Spleen (tissue), 11 donors: ENCODE measurements at regions not wholly inside any gene's neighbourhood (a gene's known extent, or its start where the extent isn't known, plus 50 kb on each side); places are given as distances from the start of the nearest gene placed in this dataset.
"Not testable (repeated sequence)": the region's sequence is repeated elsewhere in the genome, so short reads cannot be mapped to it uniquely, and the experiment has no call there.

Experiments
- DNase-seq: peaks from one replicate; pipeline ENCODE4 v3.0.0-alpha.2; 2020
- H3K27ac ChIP-seq, 8 donors: fragments of 200-600 bp; sonication (generic) in 7 of 8; 1 replicate in 4 of 8; 2 replicates in 4 of 8; pipeline versions ENCODE4 v1.5.0 to v1.8.0; 2016 to 2021; ENCODE audit warnings: inconsistent platforms in 4 of 8, mild to moderate bottlenecking in 4 of 8, moderate library complexity in 1 of 8
- H3K27me3 ChIP-seq, 7 donors: fragments of 200-600 bp; sonication (generic) in 6 of 7; replicated peaks in 1 of 7; 1 replicate in 4 of 7; 2 replicates in 3 of 7; pipeline versions ENCODE4 v1.5.0 to v1.8.0; 2016 to 2021; ENCODE audit warnings: inconsistent platforms in 3 of 7, mild to moderate bottlenecking in 1 of 7
- H3K36me3 ChIP-seq, 6 donors: fragments of 200-600 bp; sonication (generic) in 5 of 6; 1 replicate in 4 of 6; 2 replicates in 2 of 6; pipeline versions ENCODE4 v1.5.0 to v1.8.0; 2016 to 2021; ENCODE audit warnings: inconsistent platforms in 2 of 6
- H3K4me1 ChIP-seq, 6 donors: fragments of 200-600 bp; sonication (generic) in 5 of 6; 1 replicate in 3 of 6; 2 replicates in 3 of 6; pipeline versions ENCODE4 v1.5.0 to v1.8.0; 2016 to 2021; ENCODE audit warnings: inconsistent platforms in 3 of 6
- H3K4me3 ChIP-seq, 8 donors: fragments of 200-600 bp; sonication (generic) in 7 of 8; 1 replicate in 4 of 8; 2 replicates in 4 of 8; pipeline versions ENCODE4 v1.5.0 to v1.8.0; 2016 to 2021; ENCODE audit warnings: inconsistent platforms in 4 of 8, mild to moderate bottlenecking in 4 of 8, moderate library complexity in 2 of 8
- H3K9me3 ChIP-seq, 8 donors: fragments of 200-600 bp; sonication (generic) in 7 of 8; 1 replicate in 4 of 8; 2 replicates in 4 of 8; pipeline versions ENCODE4 v1.5.0 to v1.8.0; 2016 to 2021; ENCODE audit warnings: inconsistent platforms in 4 of 8
- CTCF ChIP-seq, 11 experiments: fragments of 200-600 bp in 7 of 11; fragments of 450-650 bp in 4 of 11; sonication (generic) in 4 of 11; IDR thresholded peaks in 8 of 11; conservative IDR thresholded peaks in 3 of 11; 1 replicate in 7 of 11; 2 replicates in 4 of 11; pipeline versions ENCODE4 v1.4.0 to v1.8.0; 2016 to 2021; ENCODE audit warnings: antibody characterized with exemption in 11 of 11, inconsistent platforms in 4 of 11, mild to moderate bottlenecking in 1 of 11
- POLR2A ChIP-seq, 3 donors: fragments of 450-650 bp; IDR thresholded peaks; one replicate each; pipeline ENCODE4 v1.5.1; 2017; ENCODE audit warnings: antibody characterized with exemption in 3 of 3, mild to moderate bottlenecking in 1 of 3
- POLR2AphosphoS5 ChIP-seq, 3 donors: sonication (generic); formaldehyde crosslinking; IDR thresholded peaks; one replicate each; pipeline ENCODE4 v1.5.1; 2017; ENCODE audit warnings: antibody characterized with exemption in 3 of 3
- WGBS, 5 donors: extraction: QIAGEN DNeasy Blood & Tissue Kit in 3 of 5; methylation state at CpG; one replicate each; pipeline versions ENCODE4 v1.1.5 to v1.1.7; 2013 to 2018; 5-methylcytosine and 5-hydroxymethylcytosine counted together
- intact Hi-C: fragments of 100-400 bp; cut with DNase I; formaldehyde crosslinking; loops from one replicate; pipeline ENCODE4 v1.15.0; 2023; ENCODE audit warnings: low total_unique reads
- donor health status: healthy with polysubstance abuse.
- donor health status: DM: no; HTN: no; CAD: no; lungs with moderate emphysema.
- donor health status: DM: no; HTN: no; CAD: no.
- donor health status: Bipolar disorder and iron deficiency.
- donor health status: healthy.
- donor health status: DM: no; HTN: no; CAD: no.
- donor health status: DM: yes; HTN: yes; CAD: no.

DNA sequence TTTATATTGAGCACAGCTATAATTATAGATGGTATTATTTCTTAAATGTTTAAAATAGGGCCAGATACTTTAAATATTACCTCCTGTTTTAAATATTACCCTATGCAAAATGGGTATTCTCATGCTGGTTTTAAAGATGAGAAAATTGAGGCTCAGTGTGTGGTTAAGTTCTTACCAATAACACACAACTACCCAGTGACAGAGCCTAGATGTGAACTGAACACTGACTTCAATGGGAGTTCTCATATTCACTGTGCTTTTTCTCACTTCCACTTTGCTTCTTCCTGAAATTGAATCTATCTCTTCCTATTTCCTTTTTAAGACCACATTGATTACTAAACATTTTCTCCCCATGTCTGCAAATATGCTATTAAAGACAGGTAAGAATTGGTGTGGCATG lies 135.8 kb upstream of the TUSC1 start:
- H3K4me1 ChIP-seq: no peaks in the 10 kb centered on the region
- no peaks in the 10 kb centered on the region for H3K36me3 ChIP-seq
- peaks cover 0 to 22% (median 9%) of the 10 kb centered on the region in 8 donors for H3K9me3 ChIP-seq
- H3K27ac ChIP-seq: no peak overlapping the region
- H3K27me3 ChIP-seq: no peaks in the 10 kb centered on the region
- TF ChIP-seq POLR2AphosphoS5 (IDR thresholded peaks at IDR 0.05) (no peak), CTCF (IDR thresholded peaks at IDR 0.05 in 8 of 11, conservative IDR thresholded peaks at IDR 0.05 in 3 of 11) (no peak), POLR2A (IDR thresholded peaks at IDR 0.05) (no peak)
- intact Hi-C loops: no loop called here
- H3K4me3 ChIP-seq: no peak overlapping the region
- no peak for DNase-seq

- no peak for TF ChIP-seq POLR2A (IDR thresholded peaks at IDR 0.05)
- TF ChIP-seq POLR2AphosphoS5 (IDR thresholded peaks at IDR 0.05): no peak
- TF ChIP-seq CTCF (IDR thresholded peaks at IDR 0.05 in 8 of 11, conservative IDR thresholded peaks at IDR 0.05 in 3 of 11): no peak
- intact Hi-C loops: no loop called here
- peaks cover 0 to 27% (median 11%) of the 10 kb centered on the region in 8 donors for H3K9me3 ChIP-seq
- H3K27ac ChIP-seq: no peak overlapping the region
- WGBS, 5 donors: 55 to 72% (median 69%) methylated on average over 2 of the region's 2 CpGs
- DNase-seq: no peak
- no peak overlapping the region for H3K4me3 ChIP-seq
- no peaks in the 10 kb centered on the region for H3K36me3 ChIP-seq
- no peaks in the 10 kb centered on the region for H3K27me3 ChIP-seq
- H3K4me1 ChIP-seq: no peaks in the 10 kb centered on the region
These were observed 135.2 kb upstream of the TUSC1 start for GRCh38 chr9:25813478-25813877.

- Histone ChIP-seq H3K27me3 (no peaks in the 10 kb centered on the region), H3K36me3 (no peaks in the 10 kb centered on the region), H3K4me1 (no peaks in the 10 kb centered on the region), H3K9me3 (peaks cover 0 to 40% (median 9%) of the 10 kb centered on the region in 8 donors), H3K4me3 (no peak overlapping the region), H3K27ac (no peak overlapping the region)
- intact Hi-C loops: no loop called here
- 62 to 82% (median 70%) methylated on average over 1 of the region's 1 CpG for WGBS, 5 donors
- TF ChIP-seq CTCF (IDR thresholded peaks at IDR 0.05 in 8 of 11, conservative IDR thresholded peaks at IDR 0.05 in 3 of 11) (no peak), POLR2A (IDR thresholded peaks at IDR 0.05) (no peak), POLR2AphosphoS5 (IDR thresholded peaks at IDR 0.05) (no peak)
- DNase-seq: no peak
These were observed 130.3 kb upstream of the TUSC1 start for GRCh38 chr9:25808554-25808953.

- H3K9me3 ChIP-seq: peaks cover 0 to 25% (median 6%) of the 10 kb centered on the region in 8 donors
- no peaks in the 10 kb centered on the region for H3K4me1 ChIP-seq
- H3K4me3 ChIP-seq: no peak overlapping the region
- no peaks in the 10 kb centered on the region for H3K36me3 ChIP-seq
- H3K27ac ChIP-seq: no peak overlapping the region
- no peak for TF ChIP-seq CTCF (IDR thresholded peaks at IDR 0.05 in 8 of 11, conservative IDR thresholded peaks at IDR 0.05 in 3 of 11)
- TF ChIP-seq POLR2A (IDR thresholded peaks at IDR 0.05): no peak
- TF ChIP-seq POLR2AphosphoS5 (IDR thresholded peaks at IDR 0.05): no peak
- no peak for DNase-seq
- no peaks in the 10 kb centered on the region for H3K27me3 ChIP-seq
- intact Hi-C loops: no loop called here
These were observed 126.6 kb upstream of the TUSC1 start for GRCh38 chr9:25804856-25805255.

DNA sequence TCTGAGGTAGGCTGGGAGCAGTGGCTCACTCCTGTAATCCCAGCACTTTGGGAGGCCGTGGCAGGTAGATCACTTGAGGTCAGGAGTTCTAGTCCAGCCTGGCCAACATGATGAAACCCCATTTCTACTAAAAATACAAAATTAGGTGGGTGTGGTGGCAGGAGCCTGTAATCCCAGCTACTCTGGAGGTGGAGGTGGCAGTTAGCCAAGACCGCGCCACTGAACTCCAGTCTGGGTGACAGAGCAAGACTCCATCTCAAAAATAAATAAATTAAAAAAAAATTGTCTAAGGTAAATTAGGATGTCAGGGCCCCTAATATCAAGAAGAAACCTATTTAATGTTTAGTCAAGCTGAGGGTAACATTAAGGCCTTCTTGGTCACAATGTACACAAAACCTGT lies 123.7 kb upstream of the TUSC1 start:
- H3K27me3 ChIP-seq, intact Hi-C loops, H3K36me3 ChIP-seq, H3K4me1 ChIP-seq, H3K4me3 ChIP-seq, H3K27ac ChIP-seq, DNase-seq: not testable (repeated sequence)
- peaks cover 0 to 10% (median 0%) of the 10 kb centered on the region in 8 donors for H3K9me3 ChIP-seq
- WGBS, 5 donors: 82 to 94% (median 89%) methylated on average over 3 of the region's 3 CpGs
